Right lobe of liver (tissue), 6 donors: ENCODE measurements at regions not wholly inside any gene's neighbourhood (a gene's known extent, or its start where the extent isn't known, plus 50 kb on each side); places are given as distances from the start of the nearest gene placed in this dataset.

Experiments used
- ATAC-seq, 4 donors: fragments of 200-7000 bp; cut with Tn5 transposase; one replicate each; pipeline ENCODE4 v1.9.1; 2020; ENCODE audit warnings: mild to moderate bottlenecking in 4 of 4, moderate library complexity in 4 of 4
- DNase-seq, 3 donors: peaks; one replicate each; pipeline ENCODE4 v3.0.0-alpha.2; 2020
- H3K27ac ChIP-seq, 3 donors: fragments of 200-600 bp; one replicate each; pipeline ENCODE4 v1.8.0; 2022
- H3K27me3 ChIP-seq, 2 donors: fragments of 200-600 bp; one replicate each; pipeline ENCODE4 v1.8.0; 2022
- H3K36me3 ChIP-seq, 4 donors: fragments of 200-600 bp; sonication (generic) in 1 of 4; one replicate each; pipeline versions ENCODE4 v1.5.1 to v1.8.0; 2017 to 2022; ENCODE audit warnings: control low read depth in 1 of 4
- H3K4me1 ChIP-seq, 4 donors: fragments of 200-600 bp; sonication (generic) in 1 of 4; one replicate each; pipeline versions ENCODE4 v1.5.1 to v1.8.0; 2017 to 2022; ENCODE audit warnings: control low read depth in 1 of 4
- H3K4me3 ChIP-seq, 3 donors: fragments of 200-600 bp; one replicate each; pipeline ENCODE4 v1.8.0; 2022
- H3K9me3 ChIP-seq, 4 donors: fragments of 200-600 bp; sonication (generic) in 1 of 4; one replicate each; pipeline versions ENCODE4 v1.5.1 to v1.8.0; 2017 to 2022; ENCODE audit warnings: control low read depth in 1 of 4
- POLR2A ChIP-seq: fragments of 450-650 bp; IDR thresholded peaks from one replicate; pipeline ENCODE4 v1.6.1; 2017; ENCODE audit warnings: antibody characterized with exemption, mild to moderate bottlenecking
- WGBS: methylation state at CpG from one replicate; pipeline ENCODE4 v1.1.6; 2018; ENCODE audit warnings: low coverage, low lambda C conversion rate; ENCODE audit not compliant: insufficient coverage; ENCODE audit errors: missing lambda C conversion rate; 5-methylcytosine and 5-hydroxymethylcytosine counted together
- intact Hi-C, 2 donors: fragments of 100-400 bp; cut with DNase I; formaldehyde crosslinking; loops; one replicate each; pipeline versions ENCODE4 v1.11.2 to v1.14.1; 2022
- TF ChIP-seq, protein P1 (sequence below), 4 donors: fragments of 200-600 bp in 3 of 4; fragments of 450-650 bp in 1 of 4; IDR thresholded peaks; one replicate each; pipeline versions ENCODE4 v1.5.1 to v1.8.0; 2016 to 2022; ENCODE audit warnings: antibody characterized with exemption in 4 of 4, mild to moderate bottlenecking in 2 of 4
- donor health status: DM: no; HTN: yes; CAD: no.
- donor health status: DM: no; HTN: no; CAD: no.
- donor health status: DM: no; HTN: no; CAD: no.
- donor health status: DM: no; HTN: yes; CAD: no.
- donor health status: DM: no; HTN: yes; CAD: no.

DNA sequence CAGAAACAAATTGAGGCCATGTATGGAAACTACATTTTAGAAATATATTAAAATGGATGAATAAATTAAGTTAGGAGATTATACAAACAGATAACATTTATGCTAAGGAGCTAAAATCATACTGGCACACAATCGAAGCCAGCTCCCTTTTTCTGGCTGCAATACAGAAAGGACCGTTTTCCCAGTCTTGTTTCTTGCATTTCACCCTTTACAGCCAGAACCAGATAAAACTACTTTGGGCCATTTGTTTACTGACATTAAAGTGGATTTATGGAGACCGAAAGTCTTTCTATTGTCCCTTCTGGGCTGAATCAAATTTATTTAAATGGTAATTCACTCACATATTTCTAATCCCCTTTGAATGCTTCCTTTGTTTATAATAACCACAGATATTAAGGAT, 50.1 kb upstream of the CNTN3 start:
- TF ChIP-seq, protein P1, sequence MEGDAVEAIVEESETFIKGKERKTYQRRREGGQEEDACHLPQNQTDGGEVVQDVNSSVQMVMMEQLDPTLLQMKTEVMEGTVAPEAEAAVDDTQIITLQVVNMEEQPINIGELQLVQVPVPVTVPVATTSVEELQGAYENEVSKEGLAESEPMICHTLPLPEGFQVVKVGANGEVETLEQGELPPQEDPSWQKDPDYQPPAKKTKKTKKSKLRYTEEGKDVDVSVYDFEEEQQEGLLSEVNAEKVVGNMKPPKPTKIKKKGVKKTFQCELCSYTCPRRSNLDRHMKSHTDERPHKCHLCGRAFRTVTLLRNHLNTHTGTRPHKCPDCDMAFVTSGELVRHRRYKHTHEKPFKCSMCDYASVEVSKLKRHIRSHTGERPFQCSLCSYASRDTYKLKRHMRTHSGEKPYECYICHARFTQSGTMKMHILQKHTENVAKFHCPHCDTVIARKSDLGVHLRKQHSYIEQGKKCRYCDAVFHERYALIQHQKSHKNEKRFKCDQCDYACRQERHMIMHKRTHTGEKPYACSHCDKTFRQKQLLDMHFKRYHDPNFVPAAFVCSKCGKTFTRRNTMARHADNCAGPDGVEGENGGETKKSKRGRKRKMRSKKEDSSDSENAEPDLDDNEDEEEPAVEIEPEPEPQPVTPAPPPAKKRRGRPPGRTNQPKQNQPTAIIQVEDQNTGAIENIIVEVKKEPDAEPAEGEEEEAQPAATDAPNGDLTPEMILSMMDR (IDR thresholded peaks at IDR 0.05) = no peak
- no peak for TF ChIP-seq POLR2A
- 64% methylated on average over 3 of the region's 3 CpGs for WGBS
- H3K4me1 ChIP-seq = no peaks in the 10 kb centered on the region

More for the DNA sequence above, 50.1 kb upstream of the CNTN3 start:
- Histone ChIP-seq H3K9me3 (no peaks in the 10 kb centered on the region), H3K27ac (no peak overlapping the region), H3K4me3 (no peak overlapping the region), H3K36me3 (no peaks in the 10 kb centered on the region), H3K27me3 (no peaks in the 10 kb centered on the region)
- no peak for DNase-seq
- ATAC-seq = no peak
- intact Hi-C loops = no loop called here
